IPS DF 4.7 (cell line): ENCODE measurements at regions not wholly inside any gene's neighbourhood (a gene's known extent, or its start where the extent isn't known, plus 50 kb on each side); places are given as distances from the start of the nearest gene placed in this dataset.

ENCODE experiments used
- DNase-seq: peaks from one replicate; pipeline ENCODE4 v3.0.0-alpha.2; 2013; ENCODE audit warnings: low spot score; ENCODE audit errors: extremely low read depth

GRCh38 chr3:117920253-117920898 lies 1114.3 kb downstream of the IGSF11 start:
- no peak for DNase-seq

GRCh38 chr3:117921411-117921810 lies 1113.2 kb downstream of the IGSF11 start:
- DNase-seq: no peak

GRCh38 chr3:117922039-117922438 lies 1112.6 kb downstream of the IGSF11 start:
- DNase-seq: no peak

- DNase-seq: no peak
Measured at GRCh38 chr3:117926819-117927218, 1107.8 kb downstream of the IGSF11 start.

- no peak for DNase-seq
Measured at GRCh38 chr3:117927825-117928224, 1106.8 kb downstream of the IGSF11 start.

- no peak for DNase-seq
Measured at GRCh38 chr3:117928836-117929235, 1105.8 kb downstream of the IGSF11 start.

GRCh38 chr3:117932441-117932840 lies 1102.2 kb downstream of the IGSF11 start:
- no peak for DNase-seq

GRCh38 chr3:117936159-117936558 lies 1098.5 kb downstream of the IGSF11 start:
- DNase-seq: no peak

GRCh38 chr3:117938974-117939373 lies 1095.7 kb downstream of the IGSF11 start:
- DNase-seq: no peak

- DNase-seq: no peak
Measured at GRCh38 chr3:117939425-117940027, 1095.1 kb downstream of the IGSF11 start.

GRCh38 chr3:117941015-117941414 lies 1093.6 kb downstream of the IGSF11 start:
- DNase-seq: no peak

- no peak for DNase-seq
Measured at GRCh38 chr3:117941756-117942155, 1092.9 kb downstream of the IGSF11 start.

- DNase-seq: no peak
Measured at GRCh38 chr3:117954131-117954530, 1080.5 kb downstream of the IGSF11 start.

GRCh38 chr3:117955196-117955595 lies 1079.5 kb downstream of the IGSF11 start:
- DNase-seq: no peak

- no peak for DNase-seq
Measured at GRCh38 chr3:117958027-117958426, 1076.6 kb downstream of the IGSF11 start.

- no peak for DNase-seq
Measured at GRCh38 chr3:117962750-117963149, 1071.9 kb downstream of the IGSF11 start.

GRCh38 chr3:117963858-117964257 lies 1070.8 kb downstream of the IGSF11 start:
- no peak for DNase-seq

- no peak for DNase-seq
Measured at GRCh38 chr3:117964814-117965213, 1069.8 kb downstream of the IGSF11 start.

- no peak for DNase-seq
Measured at GRCh38 chr3:117977504-117978228, 1057.0 kb downstream of the IGSF11 start.

GRCh38 chr3:117979466-117979865 lies 1055.2 kb downstream of the IGSF11 start:
- DNase-seq: no peak

- DNase-seq: no peak
Measured at GRCh38 chr3:117987256-117987655, 1047.4 kb downstream of the IGSF11 start.

GRCh38 chr3:117989982-117990381 lies 1044.7 kb downstream of the IGSF11 start:
- DNase-seq: no peak

- no peak for DNase-seq
Measured at GRCh38 chr3:117990627-117991026, 1044.0 kb downstream of the IGSF11 start.
